Ovary (tissue), 7 donors: ENCODE measurements at regions not wholly inside any gene's neighbourhood (a gene's known extent, or its start where the extent isn't known, plus 50 kb on each side); places are given as distances from the start of the nearest gene placed in this dataset.

Experiments used
- DNase-seq, 5 donors: peaks; one replicate each; pipeline ENCODE4 v3.0.0-alpha.2; 2019 to 2020
- H3K27ac ChIP-seq, 2 donors: fragments of 200-600 bp; one replicate each; pipeline versions ENCODE4 v1.5.1 to v1.8.0; 2019 to 2022
- H3K27me3 ChIP-seq: fragments of 200-600 bp; one replicate; pipeline ENCODE4 v1.8.0; 2022
- H3K36me3 ChIP-seq: fragments of 200-600 bp; sonication (generic); one replicate; pipeline ENCODE4 v1.5.1; 2019
- H3K4me1 ChIP-seq: one replicate; pipeline ENCODE4 v1.8.1; 2013; ENCODE audit warnings: mild to moderate bottlenecking, moderate library complexity; ENCODE audit not compliant: insufficient read depth
- H3K4me3 ChIP-seq: fragments of 200-600 bp; sonication (generic); one replicate; pipeline ENCODE4 v1.5.1; 2017
- H3K9me3 ChIP-seq, 2 donors: fragments of 200-600 bp in 1 of 2; sonication (generic) in 1 of 2; one replicate each; pipeline versions ENCODE4 v1.5.1 to v1.8.1; 2013 to 2019; ENCODE audit warnings: mild to moderate bottlenecking in 1 of 2, moderate library complexity in 1 of 2
- CTCF ChIP-seq, 3 donors: fragments of 450-650 bp in 2 of 3; fragments of 200-600 bp in 1 of 3; IDR thresholded peaks; one replicate each; pipeline versions ENCODE4 v1.5.1 to v1.8.0; 2016 to 2022; ENCODE audit warnings: antibody characterized with exemption in 3 of 3, mild to moderate bottlenecking in 1 of 3
- EP300 ChIP-seq: sonication (generic); formaldehyde crosslinking; IDR thresholded peaks from one replicate; pipeline ENCODE4 v1.6.1; 2017; ENCODE audit warnings: antibody characterized with exemption
- POLR2A ChIP-seq: fragments of 450-650 bp; IDR thresholded peaks from one replicate; pipeline ENCODE4 v1.6.1; 2017; ENCODE audit warnings: antibody characterized with exemption, mild to moderate bottlenecking, moderate library complexity
- WGBS, 3 donors: extraction: QIAGEN DNeasy Blood & Tissue Kit in 1 of 3; methylation state at CpG; one replicate each; pipeline versions ENCODE4 v1.1.5 to v1.1.7; 2013 to 2017; 5-methylcytosine and 5-hydroxymethylcytosine counted together
- intact Hi-C, 4 donors: fragments of 100-400 bp; cut with DNase I; formaldehyde crosslinking; loops; one replicate each; pipeline versions ENCODE4 v1.11.0 to v1.15.1; 2022 to 2023
- donor health status: DM: no; HTN: no; CAD: no; lungs with moderate emphysema.
- donor health status: DM: no; HTN: no; CAD: no.
- donor health status: Bipolar disorder and iron deficiency.
- donor health status: DM: no; HTN: no; CAD: no.
- donor health status: DM: yes; HTN: yes; CAD: no.

- TF ChIP-seq POLR2A = no peak
- no peak for TF ChIP-seq CTCF (IDR thresholded peaks at IDR 0.05)
- TF ChIP-seq EP300 = no peak
- Histone ChIP-seq H3K4me3 (no peak overlapping the region), H3K4me1 (no peaks in the 10 kb centered on the region), H3K36me3 (no peaks in the 10 kb centered on the region), H3K27me3 (no peaks in the 10 kb centered on the region), H3K27ac (no peak overlapping the region), H3K9me3 (no peaks in the 10 kb centered on the region)
- WGBS, 3 donors = 31 to 53% (median 40%) methylated on average over 3 of the region's 3 CpGs
- no peak for DNase-seq
- intact Hi-C loops = no loop called here
Measured at GRCh38 chr3:83434880-83435587, 1523.8 kb upstream of the CADM2 start.

GRCh38 chr3:83438188-83438587, 1520.6 kb upstream of the CADM2 start:
- Histone ChIP-seq H3K4me1 (no peaks in the 10 kb centered on the region), H3K4me3 (no peak overlapping the region), H3K36me3 (no peaks in the 10 kb centered on the region), H3K9me3 (no peaks in the 10 kb centered on the region), H3K27ac (no peak overlapping the region), H3K27me3 (no peaks in the 10 kb centered on the region)
- no peak for DNase-seq
- intact Hi-C loops = no loop called here
- no peak for TF ChIP-seq CTCF (IDR thresholded peaks at IDR 0.05)
- no peak for TF ChIP-seq EP300
- TF ChIP-seq POLR2A = no peak
- 85 to 97% (median 87%) methylated on average over 1 of the region's 1 CpG for WGBS, 3 donors

- 17 to 20% (median 18%) methylated on average over 1 of the region's 1 CpG for WGBS, 3 donors
- Histone ChIP-seq H3K9me3 (no peaks in the 10 kb centered on the region), H3K4me1 (no peaks in the 10 kb centered on the region), H3K27ac (no peak overlapping the region), H3K36me3 (no peaks in the 10 kb centered on the region), H3K4me3 (no peak overlapping the region), H3K27me3 (no peaks in the 10 kb centered on the region)
- no peak for TF ChIP-seq EP300
- no peak for TF ChIP-seq POLR2A
- no peak for TF ChIP-seq CTCF (IDR thresholded peaks at IDR 0.05)
- no peak for DNase-seq
- intact Hi-C loops = no loop called here
Measured at GRCh38 chr3:83453056-83453455, 1505.7 kb upstream of the CADM2 start.

- Histone ChIP-seq H3K4me1 (no peaks in the 10 kb centered on the region), H3K27me3 (no peaks in the 10 kb centered on the region), H3K4me3 (no peak overlapping the region), H3K9me3 (no peaks in the 10 kb centered on the region), H3K27ac (no peak overlapping the region), H3K36me3 (no peaks in the 10 kb centered on the region)
- no peak for DNase-seq
- WGBS, 3 donors = 70 to 75% (median 74%) methylated on average over 4 of the region's 4 CpGs
- TF ChIP-seq EP300 (no peak), CTCF (IDR thresholded peaks at IDR 0.05) (no peak), POLR2A (no peak)
- intact Hi-C loops = no loop called here
Measured at GRCh38 chr3:83454353-83454752, 1504.4 kb upstream of the CADM2 start.
